Tibial artery (tissue), 4 donors: ENCODE measurements at regions not wholly inside any gene's neighbourhood (a gene's known extent, or its start where the extent isn't known, plus 50 kb on each side); places are given as distances from the start of the nearest gene placed in this dataset.

Experiments
- DNase-seq, 2 donors: peaks; one replicate each; pipeline ENCODE4 v3.0.0-alpha.2; 2019
- H3K27ac ChIP-seq, 2 donors: fragments of 200-600 bp; sonication (generic) in 1 of 2; 1 replicate in 1 of 2; 2 replicates in 1 of 2; pipeline ENCODE4 v1.5.1; 2018 to 2019; ENCODE audit warnings: mild to moderate bottlenecking in 1 of 2
- H3K27me3 ChIP-seq, 2 donors: fragments of 200-600 bp; sonication (generic) in 1 of 2; one replicate each; pipeline versions ENCODE4 v1.5.1 to v1.6.0; 2016 to 2019
- H3K36me3 ChIP-seq, 3 donors: fragments of 200-600 bp; sonication (generic) in 2 of 3; one replicate each; pipeline ENCODE4 v1.5.1; 2016 to 2019; ENCODE audit warnings: mild to moderate bottlenecking in 2 of 3
- H3K4me1 ChIP-seq, 4 donors: fragments of 200-600 bp; sonication (generic) in 2 of 4; 1 replicate in 3 of 4; 2 replicates in 1 of 4; pipeline ENCODE4 v1.5.1; 2016 to 2019
- H3K4me3 ChIP-seq, 2 donors: fragments of 200-600 bp; sonication (generic) in 1 of 2; 1 replicate in 1 of 2; 2 replicates in 1 of 2; pipeline ENCODE4 v1.5.1; 2018 to 2019; ENCODE audit warnings: mild to moderate bottlenecking in 2 of 2
- H3K9me3 ChIP-seq, 3 donors: fragments of 200-600 bp; sonication (generic) in 1 of 3; one replicate each; pipeline ENCODE4 v1.5.1; 2016 to 2019
- intact Hi-C: fragments of 100-400 bp; cut with DNase I; formaldehyde crosslinking; loops from one replicate; pipeline ENCODE4 v1.15.0; 2023; ENCODE audit warnings: low total_unique reads
- TF ChIP-seq, protein P1 (sequence below), 2 experiments: fragments of 200-600 bp in 1 of 2; fragments of 450-650 bp in 1 of 2; IDR thresholded peaks; one replicate each; pipeline ENCODE4 v1.5.1; 2017 to 2019; ENCODE audit warnings: antibody characterized with exemption in 2 of 2, mild to moderate bottlenecking in 1 of 2, moderate library complexity in 1 of 2

GRCh38 chr4:119894650-119895208, 171.9 kb downstream of the MAD2L1 start:
- Histone ChIP-seq H3K27me3 (no peaks in the 10 kb centered on the region), H3K4me3 (no peak overlapping the region), H3K36me3 (no peaks in the 10 kb centered on the region), H3K4me1 (no peaks in the 10 kb centered on the region), H3K9me3 (no peaks in the 10 kb centered on the region), H3K27ac (no peak overlapping the region)
- no peak for DNase-seq
- TF ChIP-seq, protein P1, sequence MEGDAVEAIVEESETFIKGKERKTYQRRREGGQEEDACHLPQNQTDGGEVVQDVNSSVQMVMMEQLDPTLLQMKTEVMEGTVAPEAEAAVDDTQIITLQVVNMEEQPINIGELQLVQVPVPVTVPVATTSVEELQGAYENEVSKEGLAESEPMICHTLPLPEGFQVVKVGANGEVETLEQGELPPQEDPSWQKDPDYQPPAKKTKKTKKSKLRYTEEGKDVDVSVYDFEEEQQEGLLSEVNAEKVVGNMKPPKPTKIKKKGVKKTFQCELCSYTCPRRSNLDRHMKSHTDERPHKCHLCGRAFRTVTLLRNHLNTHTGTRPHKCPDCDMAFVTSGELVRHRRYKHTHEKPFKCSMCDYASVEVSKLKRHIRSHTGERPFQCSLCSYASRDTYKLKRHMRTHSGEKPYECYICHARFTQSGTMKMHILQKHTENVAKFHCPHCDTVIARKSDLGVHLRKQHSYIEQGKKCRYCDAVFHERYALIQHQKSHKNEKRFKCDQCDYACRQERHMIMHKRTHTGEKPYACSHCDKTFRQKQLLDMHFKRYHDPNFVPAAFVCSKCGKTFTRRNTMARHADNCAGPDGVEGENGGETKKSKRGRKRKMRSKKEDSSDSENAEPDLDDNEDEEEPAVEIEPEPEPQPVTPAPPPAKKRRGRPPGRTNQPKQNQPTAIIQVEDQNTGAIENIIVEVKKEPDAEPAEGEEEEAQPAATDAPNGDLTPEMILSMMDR (IDR thresholded peaks at IDR 0.05) = no peak
- intact Hi-C loops = no loop called here

DNA sequence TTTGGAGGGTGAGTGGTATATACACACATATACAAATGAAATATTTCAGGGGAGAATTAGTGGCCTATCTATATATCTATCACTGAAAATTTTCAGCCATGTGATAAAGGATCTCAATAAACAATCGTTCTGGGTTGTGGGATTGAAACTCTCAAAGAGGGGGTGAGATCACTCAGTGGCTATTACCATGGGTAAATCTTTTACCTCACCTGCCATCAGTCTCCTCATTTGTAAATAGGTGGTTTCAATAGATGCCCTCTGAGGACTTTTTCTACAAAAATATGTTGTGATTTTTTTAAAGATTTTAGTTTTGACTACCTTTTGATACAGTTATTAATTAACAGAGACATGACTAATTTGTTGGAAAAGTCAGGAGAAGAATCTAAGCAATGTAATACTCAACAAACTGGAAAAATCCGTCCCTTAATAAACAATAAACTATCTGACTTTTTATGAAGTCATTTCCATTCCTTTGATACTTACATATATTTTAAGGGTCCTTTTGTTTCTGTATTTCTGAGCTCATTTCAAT, 192.8 kb downstream of the MAD2L1 start:
- TF ChIP-seq, protein P1 (IDR thresholded peaks at IDR 0.05) = no peak
- no peak overlapping the region for H3K27ac ChIP-seq
- no peaks in the 10 kb centered on the region for H3K27me3 ChIP-seq
- DNase-seq = no peak
- no peaks in the 10 kb centered on the region for H3K36me3 ChIP-seq
- intact Hi-C loops = no loop called here
- H3K4me3 ChIP-seq = no peak overlapping the region
- H3K4me1 ChIP-seq = peaks cover 0 to 11% (median 2%) of the 10 kb centered on the region in 4 donors
- no peaks in the 10 kb centered on the region for H3K9me3 ChIP-seq

DNA sequence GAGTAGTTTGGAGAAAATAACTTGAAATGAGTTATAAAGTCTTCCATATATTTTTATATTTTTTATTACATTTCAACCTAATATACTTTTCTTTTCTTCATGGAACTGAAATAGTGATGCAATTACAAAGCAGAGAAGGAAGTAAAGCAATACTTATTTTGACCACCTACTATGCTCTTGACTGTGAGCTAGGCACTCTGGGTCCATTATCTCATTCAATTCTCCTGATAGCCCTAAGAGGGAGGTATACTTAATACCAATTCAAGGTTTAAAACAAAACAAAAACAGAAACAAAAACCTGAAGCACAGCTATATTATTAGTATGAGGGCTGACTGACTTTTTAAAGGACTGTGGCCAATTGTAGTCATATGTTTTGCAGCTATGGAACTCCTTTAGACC, 193.5 kb downstream of the MAD2L1 start:
- Histone ChIP-seq H3K9me3 (no peaks in the 10 kb centered on the region), H3K27ac (no peak overlapping the region), H3K36me3 (no peaks in the 10 kb centered on the region), H3K4me3 (no peak overlapping the region), H3K4me1 (peaks cover 0 to 11% (median 2%) of the 10 kb centered on the region in 4 donors), H3K27me3 (no peaks in the 10 kb centered on the region)
- no peak for DNase-seq
- TF ChIP-seq, protein P1 (IDR thresholded peaks at IDR 0.05) = no peak
- intact Hi-C loops = no loop called here

DNA sequence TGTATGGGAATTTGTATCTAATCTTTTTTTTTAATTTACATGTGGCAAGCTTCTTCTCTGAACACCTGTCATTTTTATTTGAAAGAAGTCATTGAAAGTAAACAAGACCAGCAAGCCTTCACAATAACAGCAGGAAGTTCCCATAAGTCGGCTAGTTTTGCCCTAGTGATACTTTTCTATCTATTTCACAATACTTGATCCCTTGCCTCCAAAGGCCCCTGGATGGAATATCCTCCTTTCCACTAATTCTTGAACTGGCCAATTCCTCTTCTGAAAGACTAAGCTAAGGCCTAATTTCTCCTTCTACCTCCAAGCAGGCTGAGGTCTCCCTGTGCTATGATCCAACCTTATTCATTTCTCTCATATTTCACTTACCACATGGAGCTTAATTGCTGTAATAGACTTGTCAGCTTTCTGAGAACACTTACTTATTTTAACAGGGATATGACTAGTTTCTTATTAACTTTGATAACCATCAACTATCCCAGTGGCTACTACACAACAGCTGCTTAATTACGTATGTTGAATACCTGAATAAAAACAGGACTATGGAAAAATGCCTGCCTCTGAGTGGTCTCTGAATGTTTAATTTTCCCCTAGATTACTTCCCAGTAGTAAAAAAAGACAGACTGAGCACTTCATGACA, 194.2 kb downstream of the MAD2L1 start:
- H3K27ac ChIP-seq = no peak overlapping the region
- TF ChIP-seq, protein P1 (IDR thresholded peaks at IDR 0.05) = no peak
- intact Hi-C loops = no loop called here
- H3K27me3 ChIP-seq = no peaks in the 10 kb centered on the region
- no peak overlapping the region for H3K4me3 ChIP-seq
- DNase-seq = no peak
- no peaks in the 10 kb centered on the region for H3K9me3 ChIP-seq
- H3K4me1 ChIP-seq = peaks cover 0 to 11% (median 2%) of the 10 kb centered on the region in 4 donors
- no peaks in the 10 kb centered on the region for H3K36me3 ChIP-seq

DNA sequence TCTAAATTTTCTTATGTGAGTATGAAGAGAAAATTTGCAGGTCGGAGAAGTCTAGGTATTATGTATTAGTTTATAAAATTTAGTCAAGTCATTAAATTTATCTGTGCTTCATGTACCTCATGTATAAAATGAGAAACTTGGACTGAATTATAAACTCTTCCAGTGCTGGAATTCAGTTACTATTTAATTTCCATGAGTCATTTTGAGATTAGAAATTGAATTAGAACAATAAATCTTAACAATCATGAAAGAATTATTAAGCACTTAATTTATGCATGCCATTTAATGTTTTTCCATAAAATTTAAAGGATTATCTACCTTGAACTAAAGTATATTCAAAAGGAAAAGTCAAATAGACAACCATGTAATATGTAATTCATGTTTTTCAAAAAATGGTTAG, 195.8 kb downstream of the MAD2L1 start:
- Histone ChIP-seq H3K27me3 (no peaks in the 10 kb centered on the region), H3K4me1 (peaks cover 0 to 16% (median 3%) of the 10 kb centered on the region in 4 donors), H3K36me3 (no peaks in the 10 kb centered on the region), H3K4me3 (no peak overlapping the region), H3K27ac (no peak overlapping the region), H3K9me3 (no peaks in the 10 kb centered on the region)
- intact Hi-C loops = no loop called here
- TF ChIP-seq, protein P1 (IDR thresholded peaks at IDR 0.05) = no peak
- no peak for DNase-seq
